GM19035 (cell line): ENCODE measurements at regions not wholly inside any gene's neighbourhood (a gene's known extent, or its start where the extent isn't known, plus 50 kb on each side); places are given as distances from the start of the nearest gene placed in this dataset.
"Not testable (repeated sequence)": the region's sequence is repeated elsewhere in the genome, so short reads cannot be mapped to it uniquely, and the experiment has no call there.

Experiments used
- ATAC-seq: cut with Tn5 transposase; IDR thresholded peaks from one replicate; pipeline ENCODE4 v1.9.1; 2021; ENCODE audit not compliant: unreplicated experiment

DNA sequence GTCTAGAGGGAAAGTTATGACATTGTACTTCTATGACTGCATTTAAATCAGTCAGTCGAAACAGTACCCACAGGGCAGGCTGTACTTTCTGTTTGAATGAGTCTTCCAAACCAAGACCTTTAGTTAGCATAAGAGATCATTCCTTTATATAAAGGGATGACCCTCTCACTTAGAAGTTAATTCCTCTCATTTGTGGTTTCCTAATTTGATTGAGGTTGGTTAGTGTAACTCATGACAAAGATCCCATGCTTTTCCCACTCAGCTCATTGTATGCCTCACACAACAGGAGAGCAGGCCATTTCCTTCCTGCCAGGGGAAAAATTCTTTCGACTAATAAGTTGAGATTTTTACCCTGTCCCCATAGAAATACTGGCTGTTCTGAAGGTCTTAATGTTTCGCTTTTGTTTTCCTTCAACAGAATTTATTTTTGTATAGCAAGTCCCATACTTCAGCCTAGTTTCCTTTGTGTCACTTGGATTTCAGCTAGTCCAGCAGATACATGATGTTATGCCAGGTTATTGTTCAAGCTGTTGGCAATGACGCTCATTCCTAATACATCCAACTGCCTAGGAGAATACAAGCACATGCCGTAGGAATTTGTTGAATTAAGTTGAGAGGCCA, 500.7 kb downstream of the SPATA31D1 start:
- ATAC-seq = no peak

DNA sequence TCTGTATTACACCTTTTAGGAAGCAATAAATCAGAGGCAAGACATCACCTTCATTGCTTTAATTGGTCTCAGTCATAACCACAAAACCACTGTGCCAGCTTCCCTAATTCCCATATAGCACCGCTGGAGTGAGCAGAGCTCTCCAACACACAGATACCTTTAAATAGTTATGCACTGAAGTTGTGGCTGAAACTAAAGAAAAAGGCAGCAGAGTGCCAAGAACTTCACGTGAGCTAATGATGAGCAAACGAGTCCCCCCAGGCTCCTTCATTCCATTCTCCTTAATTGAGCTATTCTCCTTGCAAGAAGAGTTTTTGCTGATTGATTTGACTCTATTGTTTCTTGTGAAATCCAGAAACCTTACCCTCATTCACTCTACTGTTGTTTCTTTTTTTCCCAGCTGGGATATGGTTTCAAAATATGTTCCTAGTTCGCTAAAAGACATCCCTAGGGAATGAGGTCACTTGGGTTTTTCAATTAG, 501.5 kb downstream of the SPATA31D1 start:
- ATAC-seq = no peak

DNA sequence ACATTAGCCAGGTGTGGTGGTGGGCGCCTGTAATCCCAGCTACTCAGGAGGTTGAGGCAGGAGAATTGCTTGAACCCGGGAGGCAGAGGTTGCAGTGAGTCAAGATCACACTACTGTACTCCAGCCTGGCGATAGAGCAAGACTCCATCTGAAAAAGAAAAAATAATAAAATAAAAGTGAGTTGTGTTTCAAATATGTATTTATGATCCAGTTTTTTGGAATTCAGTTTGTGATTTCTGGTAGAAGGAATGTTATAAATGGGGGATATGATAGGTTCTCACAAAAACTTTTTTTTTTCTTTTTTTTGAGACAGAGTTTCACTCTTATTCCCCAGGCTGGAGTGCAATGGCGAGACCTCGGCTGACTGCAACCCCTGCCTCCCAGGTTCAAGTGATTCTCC, 502.2 kb downstream of the SPATA31D1 start:
- not testable (repeated sequence) for ATAC-seq

DNA sequence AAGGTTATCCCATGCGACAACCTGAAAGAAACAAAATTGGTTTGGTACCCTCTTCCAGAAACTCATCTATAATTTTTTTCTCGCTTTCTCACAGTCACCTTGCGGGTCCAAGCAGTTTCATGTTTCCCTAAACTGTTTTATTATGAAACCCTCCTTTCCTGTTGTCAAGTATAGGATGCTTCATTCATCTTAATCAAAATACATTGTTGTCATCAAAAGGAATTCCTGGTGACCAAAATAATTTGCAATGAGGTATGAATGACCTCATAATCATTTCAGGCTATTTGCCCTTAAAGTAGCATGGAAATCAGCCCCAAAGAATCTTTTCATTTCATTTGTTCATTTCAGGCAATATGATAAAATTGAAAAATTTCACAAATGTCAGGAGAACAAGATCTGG, 503.0 kb downstream of the SPATA31D1 start:
- no peak for ATAC-seq

DNA sequence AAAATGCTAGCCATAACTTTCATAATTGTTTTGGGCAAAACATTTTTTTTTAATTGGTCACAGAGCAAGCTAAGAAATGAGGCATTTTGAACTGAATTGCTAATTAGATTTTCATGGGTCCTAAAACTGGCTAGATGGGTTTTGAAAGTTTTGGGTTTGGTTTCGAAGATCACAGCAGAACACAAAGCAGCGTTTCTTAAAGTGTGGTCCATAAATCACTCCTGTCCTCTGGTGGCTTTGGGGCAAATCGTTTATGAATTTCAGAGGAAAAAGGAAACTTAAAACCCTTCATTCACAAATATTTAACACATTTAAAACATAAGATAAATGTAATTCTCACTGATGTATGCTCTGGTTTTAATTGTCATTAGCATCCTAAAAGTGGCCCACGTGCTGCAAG, 503.7 kb downstream of the SPATA31D1 start:
- no peak for ATAC-seq

DNA sequence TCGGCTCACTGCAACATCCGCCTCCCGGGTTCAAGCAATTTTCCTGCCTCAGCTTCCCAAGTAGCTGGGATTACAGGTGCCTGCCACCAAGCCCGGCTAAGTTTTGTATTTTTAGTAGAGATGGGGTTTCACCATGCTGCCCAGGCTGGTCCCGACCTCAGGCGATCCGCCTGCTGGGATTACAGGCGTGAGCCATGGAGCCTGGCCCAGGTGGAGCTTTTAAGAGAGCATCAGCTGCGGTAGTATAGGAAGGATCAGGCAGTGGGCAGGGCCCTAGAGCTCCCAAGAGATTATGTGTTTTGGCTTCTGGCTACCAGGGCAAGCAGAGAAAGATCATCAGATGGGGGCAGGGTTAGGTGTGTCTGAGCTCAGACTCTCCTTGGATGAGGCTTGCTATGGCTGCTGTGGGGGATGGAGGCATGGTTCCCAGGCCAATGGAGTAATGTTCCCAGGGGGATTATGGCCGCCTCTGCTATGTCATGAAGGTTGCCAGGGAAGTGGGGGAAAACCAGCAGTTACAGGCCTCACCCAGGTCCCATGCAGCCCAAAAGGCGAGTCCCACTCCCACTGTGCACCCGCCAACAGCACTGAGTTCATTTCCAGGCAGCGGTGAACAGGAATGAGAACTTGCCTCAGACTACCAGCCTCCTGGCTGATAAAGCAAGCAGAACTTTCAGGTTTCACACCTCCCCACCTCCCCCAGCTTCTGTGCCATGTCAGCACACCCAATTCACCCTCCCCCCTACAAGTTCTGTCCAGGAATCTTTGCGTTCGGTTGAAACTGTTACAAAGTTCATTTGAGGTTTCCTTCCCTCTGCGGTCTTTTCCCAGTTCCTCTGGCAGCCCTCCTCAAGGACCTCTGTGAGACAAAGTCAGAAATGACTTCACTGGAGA, 507.6 kb downstream of the SPATA31D1 start:
- no peak for ATAC-seq

DNA sequence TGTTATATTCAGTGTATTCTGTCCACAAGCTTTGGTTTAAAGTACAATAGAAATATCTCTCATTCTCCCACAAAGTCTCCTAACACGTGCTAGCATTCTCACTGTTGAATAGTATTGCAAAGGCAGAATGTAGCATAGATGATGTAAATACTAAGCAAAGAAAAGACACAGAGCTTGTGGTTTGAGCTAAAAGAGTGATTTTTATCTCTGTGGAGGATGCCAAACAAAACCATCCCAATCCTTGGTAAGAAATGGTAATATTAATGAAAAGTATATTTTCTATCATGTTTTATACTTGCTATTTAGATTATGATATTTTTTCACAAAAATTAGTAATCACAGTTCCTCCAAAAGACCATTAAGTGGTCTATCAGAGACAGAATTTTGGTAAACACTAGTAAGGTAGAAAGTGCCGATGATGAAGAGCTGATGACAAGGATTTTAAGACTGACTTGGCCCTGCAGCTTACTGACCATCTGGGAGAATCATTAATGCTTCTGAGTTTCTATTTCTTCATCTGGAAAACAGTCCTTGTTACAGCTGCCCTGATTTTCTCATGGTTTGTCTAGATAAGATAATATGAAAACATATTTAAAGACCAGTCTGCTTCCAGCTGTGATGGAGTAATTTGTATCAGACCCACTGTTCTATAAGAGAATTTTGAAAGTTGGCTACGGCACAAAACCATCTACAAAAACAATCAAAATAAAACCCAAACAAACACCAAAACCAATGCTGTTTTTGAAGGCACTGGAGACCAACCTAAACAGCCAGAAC, 510.2 kb downstream of the SPATA31D1 start:
- ATAC-seq = no peak

DNA sequence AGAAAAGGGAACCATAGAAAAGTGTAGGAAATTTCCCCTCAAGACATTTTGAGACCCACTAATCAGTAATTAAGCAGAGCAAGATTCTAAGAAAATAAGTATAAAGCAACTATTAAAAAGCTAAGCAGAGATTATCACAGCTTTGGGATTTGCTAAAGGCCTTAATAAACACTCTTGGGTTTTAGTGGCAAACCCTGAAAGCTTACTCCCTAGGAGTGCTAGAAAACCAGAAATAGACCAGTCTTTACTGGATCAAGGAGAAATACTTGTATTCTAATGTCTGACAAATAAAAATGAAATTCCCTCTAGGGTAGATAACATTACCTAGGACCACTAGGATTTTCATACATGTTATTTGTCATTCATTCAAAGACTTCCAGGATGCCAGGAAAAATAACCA, 510.8 kb downstream of the SPATA31D1 start:
- ATAC-seq = no peak

DNA sequence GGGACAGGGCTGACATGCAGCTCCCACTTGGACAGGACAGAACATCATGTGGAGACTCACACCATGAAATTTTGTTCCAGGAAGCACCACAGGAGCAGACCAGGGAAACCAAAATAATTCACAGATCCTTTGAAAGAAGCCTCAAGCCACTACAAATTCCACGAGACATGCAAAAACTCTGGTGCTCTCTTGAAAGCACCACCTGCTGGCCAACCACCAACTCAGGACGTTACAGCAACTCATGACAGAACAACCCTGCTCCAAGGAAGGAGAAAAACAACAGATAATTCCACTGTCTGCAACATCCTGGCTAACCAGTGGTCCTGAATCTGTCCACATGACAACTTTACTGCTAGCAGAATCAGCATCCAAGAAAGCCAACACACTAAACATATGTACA, 516.0 kb downstream of the SPATA31D1 start:
- ATAC-seq = no peak

DNA sequence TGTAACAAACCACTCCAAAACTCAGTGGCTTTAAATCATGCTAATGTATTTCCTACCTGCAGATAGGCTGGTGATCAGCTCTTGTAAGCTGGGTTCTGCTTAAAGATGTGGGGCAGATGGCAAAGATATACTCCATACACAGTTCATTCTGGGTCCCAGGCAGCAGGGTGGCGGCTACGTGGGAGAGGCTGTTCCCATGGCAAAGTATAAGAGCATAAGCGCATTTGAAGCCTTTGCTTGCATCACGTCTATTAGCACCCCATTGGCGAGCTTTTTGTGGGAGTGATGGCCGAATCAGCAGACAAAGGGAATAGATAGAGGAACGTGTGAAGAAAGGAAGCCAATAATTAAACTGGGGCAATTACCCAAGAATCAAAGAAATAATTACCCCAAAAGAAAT, 523.1 kb downstream of the SPATA31D1 start:
- ATAC-seq = no peak

DNA sequence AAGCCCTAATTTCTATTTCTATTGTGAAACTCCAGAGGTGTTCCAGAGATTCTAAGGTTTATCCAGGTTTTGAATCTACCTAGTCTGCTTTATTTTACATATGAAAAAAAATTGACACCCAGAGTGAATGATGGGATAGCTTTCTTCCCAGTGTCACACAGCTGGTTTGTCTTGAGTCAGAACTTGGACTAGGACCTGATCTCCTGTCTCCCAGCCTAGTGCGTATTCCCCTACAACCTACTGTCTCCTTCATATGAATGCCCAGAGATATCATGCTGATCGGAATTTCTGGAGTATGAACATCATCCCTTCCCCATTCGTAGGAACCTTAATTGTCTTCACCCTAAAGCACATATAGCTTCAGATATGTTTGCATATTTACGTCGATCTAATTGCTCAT, 524.2 kb downstream of the SPATA31D1 start:
- ATAC-seq = no peak

DNA sequence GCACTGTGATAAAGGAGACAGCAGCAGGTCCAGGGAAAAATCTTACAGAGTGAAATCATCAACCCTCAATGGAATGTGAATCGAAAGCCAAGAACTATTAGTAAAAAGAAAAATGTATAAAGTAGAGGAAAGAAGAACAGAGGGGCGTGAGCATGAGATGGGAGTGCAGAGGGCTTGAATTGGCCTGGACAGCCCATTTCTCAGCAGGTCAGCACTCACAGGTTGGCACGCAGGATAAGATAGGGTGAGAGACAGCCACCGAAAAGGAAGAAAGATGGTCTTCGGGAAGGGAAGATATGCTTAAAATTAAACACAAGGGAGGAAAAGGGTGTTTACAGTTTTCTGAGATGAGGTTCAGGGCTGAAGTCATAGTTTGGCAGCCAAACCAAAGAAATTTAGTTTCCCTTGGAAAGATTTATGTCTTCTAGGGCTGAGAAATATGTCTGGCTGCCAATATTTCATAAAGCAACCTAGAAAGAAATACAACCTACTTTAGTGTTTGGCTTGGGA, 524.7 kb downstream of the SPATA31D1 start:
- ATAC-seq = no peak

DNA sequence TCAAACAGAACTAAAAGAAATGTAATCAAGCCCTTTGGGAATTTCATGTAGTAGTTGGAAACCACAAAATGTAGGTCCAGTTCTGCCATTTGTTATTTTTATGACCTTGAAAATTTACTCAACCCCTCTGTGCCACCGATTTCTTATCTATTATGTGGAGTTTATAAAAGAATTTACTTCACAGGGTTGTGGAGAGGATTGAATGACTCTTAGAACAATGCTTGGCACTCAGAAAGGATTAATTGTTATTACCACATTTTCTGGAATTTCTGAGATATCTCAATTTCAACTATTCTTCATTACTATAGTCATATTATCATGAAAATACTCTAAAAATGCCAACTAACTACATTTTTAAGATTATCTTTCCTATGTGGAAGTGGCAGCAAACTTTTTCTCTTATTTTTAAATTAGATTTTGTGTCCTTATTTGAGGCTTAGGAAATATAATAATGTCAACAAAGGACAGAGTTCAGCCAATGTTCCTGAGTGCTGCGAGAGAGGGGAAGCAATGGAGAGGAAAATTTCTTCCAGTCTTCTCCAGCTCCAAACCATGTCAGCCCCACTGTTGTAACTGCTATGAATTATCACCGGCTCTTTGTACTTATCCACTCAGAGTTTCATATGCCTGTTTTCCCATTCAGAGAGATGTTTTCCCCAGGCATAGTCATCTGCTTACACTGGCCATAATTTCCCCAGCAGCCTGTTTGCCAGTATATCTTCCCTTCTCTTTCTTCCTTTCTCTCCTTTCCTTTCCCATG, 525.6 kb downstream of the SPATA31D1 start:
- ATAC-seq = no peak

DNA sequence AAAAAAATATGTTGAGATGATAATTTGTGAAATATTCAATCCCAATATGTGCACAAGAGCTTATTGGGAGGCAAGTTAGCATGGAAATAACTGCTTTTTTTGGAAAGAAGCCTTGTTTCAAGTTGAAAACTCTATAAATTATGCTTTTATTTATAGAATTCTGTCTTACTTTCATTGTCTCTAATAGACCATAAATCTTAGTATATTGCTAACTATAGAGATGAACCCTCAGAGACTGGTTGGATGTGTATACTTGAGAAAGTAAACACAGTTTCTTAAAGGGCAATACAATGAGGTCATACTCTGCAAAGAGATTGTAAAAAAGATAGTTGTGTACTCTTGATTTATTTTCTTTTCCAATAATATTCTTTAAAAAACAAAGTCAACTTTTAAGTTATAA, 530.3 kb downstream of the SPATA31D1 start:
- no peak for ATAC-seq

DNA sequence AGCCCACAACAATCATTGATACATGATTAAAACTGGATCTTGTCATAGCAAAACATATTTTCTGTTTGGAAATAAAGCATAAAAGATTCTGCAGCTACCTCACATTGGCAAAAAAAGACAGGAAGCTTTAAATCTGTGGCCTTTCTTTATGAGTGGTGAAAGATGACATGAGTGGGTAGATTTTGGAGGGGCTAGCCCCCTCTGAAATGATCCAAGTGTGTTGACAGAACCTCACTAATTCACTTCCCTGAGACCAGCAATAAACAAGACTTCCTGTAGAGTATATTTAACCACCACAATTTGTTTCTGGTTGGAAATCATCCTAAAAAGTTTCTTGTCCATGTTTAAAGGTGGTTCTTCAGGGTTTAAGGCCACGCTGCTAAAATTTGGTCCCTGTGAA, 530.8 kb downstream of the SPATA31D1 start:
- no peak for ATAC-seq

DNA sequence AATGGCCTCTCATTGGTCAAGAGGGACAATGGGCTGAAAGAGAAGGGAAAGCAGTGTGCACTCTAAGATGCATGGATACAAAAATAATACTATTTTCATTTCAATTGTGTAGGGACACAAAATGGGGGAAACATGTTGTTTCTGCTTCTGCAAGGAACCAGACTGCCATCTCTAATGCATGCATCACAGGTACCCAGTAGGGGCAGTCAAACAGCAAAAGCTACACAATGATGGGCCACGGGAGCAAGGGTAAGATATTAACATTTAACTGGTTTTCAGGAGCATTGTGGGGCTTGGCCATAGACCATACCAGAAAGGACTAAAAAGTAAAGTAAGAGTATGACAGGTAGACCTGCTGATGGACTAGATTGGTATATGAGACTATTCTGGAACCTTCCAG, 535.8 kb downstream of the SPATA31D1 start:
- no peak for ATAC-seq

DNA sequence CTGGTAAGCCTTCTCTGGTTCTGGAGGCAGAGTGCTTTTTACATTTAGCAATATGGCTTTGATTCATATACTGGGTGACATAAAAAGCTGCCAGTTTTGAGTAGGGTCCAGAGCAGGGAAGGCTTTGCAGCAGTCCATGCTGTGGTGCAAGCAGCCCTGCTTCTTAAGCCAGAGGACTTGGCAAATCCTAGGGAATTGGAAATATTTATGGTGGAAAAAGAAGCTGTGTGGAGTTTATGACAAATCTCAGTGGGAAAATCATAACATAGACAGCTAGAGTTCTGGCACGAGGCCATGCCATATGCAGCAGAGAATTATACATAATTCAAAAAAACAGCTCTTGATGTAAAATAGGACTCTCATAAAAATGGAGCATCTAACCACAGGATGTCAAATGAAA, 536.4 kb downstream of the RASEF start:
- ATAC-seq = no peak

DNA sequence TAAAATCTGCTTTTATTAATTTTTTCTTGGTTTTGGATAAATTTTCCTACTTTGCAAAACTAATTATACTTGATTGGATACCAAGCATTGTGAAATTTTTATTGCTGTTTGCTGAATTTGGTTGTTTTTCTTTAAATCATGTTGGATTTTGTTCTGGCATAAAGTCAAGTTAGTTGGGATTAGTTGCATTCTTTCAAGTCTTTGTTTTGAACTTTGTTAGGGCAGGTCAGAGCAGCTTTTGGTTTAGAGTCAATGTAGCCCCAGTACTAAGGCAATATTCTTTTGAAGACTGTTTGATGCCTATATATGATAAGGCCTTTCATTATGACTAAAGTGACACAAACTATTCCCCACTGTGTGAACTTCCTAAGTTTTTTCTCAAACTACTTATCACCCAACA, 531.1 kb downstream of the RASEF start:
- ATAC-seq = no peak

DNA sequence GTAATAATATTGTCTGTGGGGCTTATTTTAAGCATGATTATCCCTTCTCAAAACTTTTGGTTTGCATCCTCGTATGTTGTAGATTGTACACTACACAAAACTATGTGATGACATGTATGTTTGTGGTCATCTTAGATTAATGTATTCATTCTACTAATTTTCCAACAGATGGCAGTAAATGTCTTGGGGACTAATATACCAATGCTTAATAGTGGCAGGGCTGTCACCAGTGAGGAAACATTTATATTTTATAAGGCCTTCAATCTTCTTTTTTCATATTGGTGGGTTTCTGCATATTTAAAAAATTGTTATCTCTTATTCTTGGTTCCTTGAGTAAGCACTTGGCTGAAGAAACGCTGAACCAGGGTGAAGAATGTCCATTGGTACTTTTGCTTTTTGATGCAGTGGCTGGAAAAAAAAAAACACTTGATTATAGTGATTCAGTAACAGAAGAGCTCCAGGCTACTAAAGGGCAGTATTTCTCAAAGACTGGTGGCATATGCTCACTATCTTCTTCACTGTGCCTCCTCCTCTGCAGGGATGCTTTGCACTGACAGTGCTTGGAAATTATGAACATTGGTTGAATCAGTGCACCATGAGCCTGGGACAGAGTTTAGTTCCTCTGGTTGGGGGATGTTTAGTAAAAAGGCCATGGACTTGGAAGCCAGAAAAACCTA, 530.3 kb downstream of the RASEF start:
- no peak for ATAC-seq

DNA sequence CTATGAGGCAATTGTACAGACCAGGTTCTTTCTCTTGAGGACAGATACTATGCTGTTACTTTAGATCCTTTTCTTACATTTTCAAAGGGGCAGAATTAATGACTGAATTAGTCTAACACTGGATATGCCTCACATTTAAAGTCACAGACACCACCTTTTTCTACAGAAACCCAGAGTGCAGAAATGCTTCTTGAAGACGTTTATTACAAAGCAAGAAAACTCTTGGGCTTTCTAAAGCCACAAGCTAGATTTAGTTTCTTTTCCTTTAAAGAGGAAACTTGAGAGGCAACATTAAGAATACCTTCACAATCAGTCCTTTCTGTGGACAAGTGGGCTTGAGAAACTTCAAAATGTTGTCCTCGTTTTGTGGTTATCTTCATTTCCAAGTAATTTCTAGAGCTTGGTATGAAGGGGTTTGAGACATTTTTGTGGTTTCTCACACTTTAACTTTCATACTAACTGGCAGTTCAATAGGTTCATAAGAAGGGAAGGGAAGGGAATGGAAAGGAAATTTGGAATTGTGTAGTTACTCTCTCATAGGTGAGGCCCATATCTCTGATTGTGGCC, 527.4 kb downstream of the RASEF start:
- no peak for ATAC-seq
